OCI-LY7 (cell line): ENCODE measurements at regions not wholly inside any gene's neighbourhood (a gene's known extent, or its start where the extent isn't known, plus 50 kb on each side); places are given as distances from the start of the nearest gene placed in this dataset.
"Not testable (repeated sequence)": the region's sequence is repeated elsewhere in the genome, so short reads cannot be mapped to it uniquely, and the experiment has no call there.

Experiments
- CTCF ChIP-seq: fragments of 200-600 bp; sonication (generic); conservative IDR thresholded peaks from 2 replicates; pipeline ENCODE4 v1.5.1; 2014; ENCODE audit warnings: mild to moderate bottlenecking, antibody characterized with exemption, low read length, moderate library complexity, mixed read lengths
- EZH2phosphoT487 ChIP-seq: fragments of 200-600 bp; sonication (generic); IDR thresholded peaks from 2 replicates; pipeline ENCODE4 v1.6.1; 2018; ENCODE audit warnings: low read depth, borderline replicate concordance, mild to moderate bottlenecking, mixed run types, antibody characterized with exemption, low read length, moderate library complexity, mixed read lengths

GRCh38 chr15:30222798-30223591 is 88.1 kb downstream of the GOLGA8T start:
- not testable (repeated sequence) for TF ChIP-seq CTCF, EZH2phosphoT487
